MM.1S (cell line): ENCODE measurements at regions not wholly inside any gene's neighbourhood (a gene's known extent, or its start where the extent isn't known, plus 50 kb on each side); places are given as distances from the start of the nearest gene placed in this dataset.

Experiments
- EZH2phosphoT487 ChIP-seq: fragments of 300-600 bp; sonication (generic); IDR thresholded peaks from 2 replicates; pipeline ENCODE4 v1.6.1; 2018; ENCODE audit warnings: antibody characterized with exemption, low read length
- TF ChIP-seq, protein P1 (sequence below): fragments of 300-600 bp; sonication (generic); IDR thresholded peaks from 2 replicates; pipeline ENCODE4 v1.5.1; 2016; ENCODE audit warnings: antibody characterized with exemption, low read length, mixed read lengths

DNA sequence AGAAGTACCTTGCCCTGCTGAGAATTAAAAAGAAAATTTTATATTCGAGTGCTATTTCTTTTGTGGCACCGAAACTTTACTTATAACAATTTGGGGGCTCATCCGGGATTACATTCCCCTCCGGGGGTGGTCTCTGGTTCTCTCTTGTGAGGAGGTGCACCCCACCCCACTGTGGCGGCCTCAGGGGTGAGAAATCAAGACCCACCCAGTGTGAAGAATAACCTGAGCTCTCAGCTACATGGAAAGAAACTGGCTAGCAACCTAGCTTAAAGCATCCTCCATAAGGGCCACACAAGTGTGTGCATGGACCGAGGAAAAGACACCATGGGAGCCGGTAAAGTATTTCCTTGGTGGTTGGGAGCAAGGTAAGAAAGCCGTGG, 50.9 kb upstream of the ANKRD10 start:
- TF ChIP-seq EZH2phosphoT487 = no peak
- TF ChIP-seq, protein P1, sequence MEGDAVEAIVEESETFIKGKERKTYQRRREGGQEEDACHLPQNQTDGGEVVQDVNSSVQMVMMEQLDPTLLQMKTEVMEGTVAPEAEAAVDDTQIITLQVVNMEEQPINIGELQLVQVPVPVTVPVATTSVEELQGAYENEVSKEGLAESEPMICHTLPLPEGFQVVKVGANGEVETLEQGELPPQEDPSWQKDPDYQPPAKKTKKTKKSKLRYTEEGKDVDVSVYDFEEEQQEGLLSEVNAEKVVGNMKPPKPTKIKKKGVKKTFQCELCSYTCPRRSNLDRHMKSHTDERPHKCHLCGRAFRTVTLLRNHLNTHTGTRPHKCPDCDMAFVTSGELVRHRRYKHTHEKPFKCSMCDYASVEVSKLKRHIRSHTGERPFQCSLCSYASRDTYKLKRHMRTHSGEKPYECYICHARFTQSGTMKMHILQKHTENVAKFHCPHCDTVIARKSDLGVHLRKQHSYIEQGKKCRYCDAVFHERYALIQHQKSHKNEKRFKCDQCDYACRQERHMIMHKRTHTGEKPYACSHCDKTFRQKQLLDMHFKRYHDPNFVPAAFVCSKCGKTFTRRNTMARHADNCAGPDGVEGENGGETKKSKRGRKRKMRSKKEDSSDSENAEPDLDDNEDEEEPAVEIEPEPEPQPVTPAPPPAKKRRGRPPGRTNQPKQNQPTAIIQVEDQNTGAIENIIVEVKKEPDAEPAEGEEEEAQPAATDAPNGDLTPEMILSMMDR = no peak
